ENCODE measurements at regions not wholly inside any gene's neighbourhood (a gene's known extent, or its start where the extent isn't known, plus 50 kb on each side); places are given as distances from the start of the nearest gene placed in this dataset.

GRCh38 chr4:153152501-153153338 lies 51.5 kb upstream of the TRIM2 start:
- Histone ChIP-seq H3K27ac (ENCODE audit: low read depth, low read length) (no peak overlapping the region), H3K36me3 (ENCODE audit: control insufficient read depth, insufficient read depth, low read length) (no peaks in the 10 kb centered on the region), H3K4me3 (ENCODE audit: low read length) (peak overlapping the region; percentile 70), H3K4me1 (ENCODE audit: control insufficient read depth, insufficient read depth, low read length) (peaks cover 6% of the 10 kb centered on the region), H3K9ac (ENCODE audit: low read length) (peak overlapping the region; percentile 14), H3K27me3 (ENCODE audit: control insufficient read depth, insufficient read depth, low read length) (no peaks in the 10 kb centered on the region)

GRCh38 chr4:153153339-153153871 lies 50.8 kb upstream of the TRIM2 start:
- peak overlapping the region; percentile 70 for H3K4me3 ChIP-seq (ENCODE audit: low read length)
- H3K4me1 ChIP-seq (ENCODE audit: control insufficient read depth, insufficient read depth, low read length): peaks cover 6% of the 10 kb centered on the region
- H3K27ac ChIP-seq (ENCODE audit: low read depth, low read length): peak overlapping the region; percentile 17
- H3K9ac ChIP-seq (ENCODE audit: low read length): no peak overlapping the region
- no peaks in the 10 kb centered on the region for H3K36me3 ChIP-seq (ENCODE audit: control insufficient read depth, insufficient read depth, low read length)
- no peaks in the 10 kb centered on the region for H3K27me3 ChIP-seq (ENCODE audit: control insufficient read depth, insufficient read depth, low read length)

- Histone ChIP-seq H3K4me3 (ENCODE audit: low read length) (peak overlapping the region; percentile 70), H3K27me3 (ENCODE audit: control insufficient read depth, insufficient read depth, low read length) (no peaks in the 10 kb centered on the region), H3K27ac (ENCODE audit: low read depth, low read length) (no peak overlapping the region), H3K9ac (ENCODE audit: low read length) (no peak overlapping the region), H3K4me1 (ENCODE audit: control insufficient read depth, insufficient read depth, low read length) (peaks cover 6% of the 10 kb centered on the region), H3K36me3 (ENCODE audit: control insufficient read depth, insufficient read depth, low read length) (no peaks in the 10 kb centered on the region)
Observed at GRCh38 chr4:153154007-153154975, 50.0 kb upstream of the TRIM2 start.
